NT2/D1 (cell line): ENCODE measurements at regions not wholly inside any gene's neighbourhood (a gene's known extent, or its start where the extent isn't known, plus 50 kb on each side); places are given as distances from the start of the nearest gene placed in this dataset.

ENCODE experiments used
- SUZ12 ChIP-seq: IDR thresholded peaks from 2 replicates; pipeline ENCODE4 v1.6.1; 2011; ENCODE audit not compliant: insufficient read length, insufficient read depth; ENCODE audit errors: extremely low read depth
- YY1 ChIP-seq: IDR thresholded peaks from 2 replicates; pipeline ENCODE4 v1.6.1; 2011; ENCODE audit not compliant: insufficient read length, insufficient read depth
- ZNF274 ChIP-seq: IDR thresholded peaks from 2 replicates; pipeline ENCODE4 v1.6.1; 2011; ENCODE audit warnings: mild to moderate bottlenecking, low read depth, low read length

- TF ChIP-seq YY1 (no peak), SUZ12 (no peak), ZNF274 (no peak)
Measured at GRCh38 chr4:24130637-24131036, 240.8 kb upstream of the PPARGC1A start.
